ENCODE measurements at regions not wholly inside any gene's neighbourhood (a gene's known extent, or its start where the extent isn't known, plus 50 kb on each side); places are given as distances from the start of the nearest gene placed in this dataset.

DNA sequence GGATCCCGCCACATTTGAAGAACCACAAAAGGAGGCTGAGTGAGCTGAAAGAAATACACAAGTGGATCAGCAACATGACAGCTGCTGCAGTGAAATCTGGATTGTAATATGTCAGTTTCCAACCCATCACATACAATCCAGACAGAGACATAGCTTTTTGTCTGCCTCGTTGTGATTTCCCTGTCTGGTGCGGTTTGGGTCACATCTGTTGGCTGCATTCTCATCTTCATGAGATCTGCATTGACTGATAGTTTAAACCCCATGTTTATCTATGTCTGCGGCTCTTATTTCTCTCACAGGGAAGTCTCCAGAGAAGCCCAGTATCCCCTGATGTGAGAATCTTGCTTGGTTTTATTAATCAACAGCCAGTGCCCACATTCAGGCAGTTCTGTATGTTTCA is 403.1 kb upstream of the ZNF608 start:
- Mint-ChIP-seq H3K4me1 (no peaks in the 10 kb centered on the region), H3K9me3 (no peaks in the 10 kb centered on the region), H3K27ac (no peak overlapping the region), H3K27me3 (no peaks in the 10 kb centered on the region), H3K4me3 (no peak overlapping the region), H3K36me3 (ENCODE audit: low read depth) (no peaks in the 10 kb centered on the region)
- ATAC-seq (replicated peaks): no peak

DNA sequence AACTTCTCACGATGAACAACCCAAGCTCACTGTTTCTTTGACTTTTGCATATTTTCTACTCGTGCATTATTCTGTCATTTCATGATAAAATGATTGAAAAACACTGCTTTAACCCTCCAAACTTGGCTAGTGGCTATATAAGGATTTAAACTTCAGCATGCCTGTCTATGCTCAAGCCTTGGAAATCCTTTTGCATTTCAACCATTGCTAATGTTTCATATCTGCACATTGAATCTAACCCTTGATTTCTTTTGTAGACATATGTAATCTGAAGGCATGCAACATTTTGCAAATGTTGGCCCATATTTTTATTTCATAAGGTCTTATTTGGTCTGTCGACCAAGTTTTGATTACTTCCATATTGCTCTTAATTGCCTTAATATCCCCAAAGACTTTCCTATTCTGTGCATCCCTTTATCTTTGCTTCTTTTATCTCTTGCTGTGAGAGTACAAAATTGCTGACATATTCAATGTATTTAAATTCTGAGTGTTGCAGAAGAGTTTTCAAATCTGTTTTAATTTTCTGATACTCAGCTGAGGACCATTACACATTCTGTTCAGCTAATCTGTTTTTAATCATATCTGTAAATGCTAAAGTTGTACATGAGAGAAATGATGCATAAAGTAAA is 403.7 kb upstream of the ZNF608 start:
- H3K4me1 Mint-ChIP-seq: no peaks in the 10 kb centered on the region
- no peaks in the 10 kb centered on the region for H3K27me3 Mint-ChIP-seq
- H3K27ac Mint-ChIP-seq: no peak overlapping the region
- no peak overlapping the region for H3K4me3 Mint-ChIP-seq
- H3K9me3 Mint-ChIP-seq: no peaks in the 10 kb centered on the region
- no peaks in the 10 kb centered on the region for H3K36me3 Mint-ChIP-seq (ENCODE audit: low read depth)
- ATAC-seq (replicated peaks): no peak

DNA sequence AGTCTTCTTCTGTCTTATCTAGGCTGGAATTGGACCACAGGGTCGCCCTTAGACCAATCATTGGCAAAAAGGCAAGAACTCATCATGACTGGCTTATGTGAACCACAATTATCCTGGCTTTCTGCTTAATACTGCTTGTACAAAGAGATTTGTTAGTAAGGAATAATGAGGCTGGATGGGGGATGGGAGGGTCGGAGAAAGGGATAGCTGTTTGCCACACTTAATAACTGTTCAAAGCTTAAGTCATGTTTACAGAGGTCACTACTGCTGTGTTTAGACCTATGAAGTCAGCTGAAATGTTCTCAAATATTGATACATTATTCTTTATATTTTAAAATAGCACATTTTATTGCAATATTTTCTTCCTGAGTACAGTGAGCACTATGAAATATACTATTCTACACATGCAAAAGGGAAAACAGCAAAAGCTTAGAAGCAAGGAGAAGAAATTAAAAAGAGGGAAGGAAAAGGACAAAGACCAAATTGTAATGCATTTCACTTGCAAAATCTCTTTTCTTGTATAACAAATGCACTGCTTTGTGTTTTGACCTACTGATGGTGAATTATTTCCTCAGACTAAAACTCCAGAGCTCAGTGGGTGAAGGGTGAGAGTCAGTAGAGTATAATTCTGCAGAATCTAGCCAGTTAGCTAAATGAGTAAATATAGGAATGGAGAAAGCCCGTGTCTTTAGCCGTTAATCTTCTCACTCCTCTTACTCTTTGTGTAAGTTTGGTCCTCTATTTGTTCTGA is 404.9 kb upstream of the ZNF608 start:
- Mint-ChIP-seq H3K4me1 (no peaks in the 10 kb centered on the region), H3K36me3 (ENCODE audit: low read depth) (no peaks in the 10 kb centered on the region)
- ATAC-seq (replicated peaks): no peak

DNA sequence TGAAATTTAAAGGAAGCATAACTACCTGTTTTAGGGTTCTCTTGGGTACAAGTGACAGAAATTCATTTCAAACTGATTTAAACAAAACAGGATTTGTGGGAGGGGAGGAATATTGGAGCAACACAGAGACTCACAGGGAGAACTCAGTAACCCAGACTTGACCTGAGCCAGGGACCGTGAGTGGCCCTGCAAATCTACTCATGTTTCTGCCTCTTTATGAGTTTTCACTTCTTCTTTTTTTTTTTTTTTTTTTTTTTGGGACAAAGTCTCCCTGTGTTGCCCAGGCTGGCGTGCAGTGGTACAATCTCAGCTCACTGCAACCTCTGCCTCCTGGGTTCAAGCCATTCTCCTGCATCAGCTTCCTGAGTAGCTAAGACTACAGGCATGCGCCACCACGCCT is 405.6 kb upstream of the ZNF608 start:
- Mint-ChIP-seq H3K4me1 (no peaks in the 10 kb centered on the region), H3K27me3 (no peaks in the 10 kb centered on the region), H3K9me3 (no peaks in the 10 kb centered on the region), H3K36me3 (ENCODE audit: low read depth) (no peaks in the 10 kb centered on the region), H3K4me3 (no peak overlapping the region), H3K27ac (no peak overlapping the region)
- ATAC-seq (replicated peaks): no peak

More for the DNA sequence above, 404.9 kb upstream of the ZNF608 start:
- no peaks in the 10 kb centered on the region for H3K9me3 Mint-ChIP-seq
- no peak overlapping the region for H3K4me3 Mint-ChIP-seq
- H3K27me3 Mint-ChIP-seq: no peaks in the 10 kb centered on the region
- H3K27ac Mint-ChIP-seq: no peak overlapping the region

DNA sequence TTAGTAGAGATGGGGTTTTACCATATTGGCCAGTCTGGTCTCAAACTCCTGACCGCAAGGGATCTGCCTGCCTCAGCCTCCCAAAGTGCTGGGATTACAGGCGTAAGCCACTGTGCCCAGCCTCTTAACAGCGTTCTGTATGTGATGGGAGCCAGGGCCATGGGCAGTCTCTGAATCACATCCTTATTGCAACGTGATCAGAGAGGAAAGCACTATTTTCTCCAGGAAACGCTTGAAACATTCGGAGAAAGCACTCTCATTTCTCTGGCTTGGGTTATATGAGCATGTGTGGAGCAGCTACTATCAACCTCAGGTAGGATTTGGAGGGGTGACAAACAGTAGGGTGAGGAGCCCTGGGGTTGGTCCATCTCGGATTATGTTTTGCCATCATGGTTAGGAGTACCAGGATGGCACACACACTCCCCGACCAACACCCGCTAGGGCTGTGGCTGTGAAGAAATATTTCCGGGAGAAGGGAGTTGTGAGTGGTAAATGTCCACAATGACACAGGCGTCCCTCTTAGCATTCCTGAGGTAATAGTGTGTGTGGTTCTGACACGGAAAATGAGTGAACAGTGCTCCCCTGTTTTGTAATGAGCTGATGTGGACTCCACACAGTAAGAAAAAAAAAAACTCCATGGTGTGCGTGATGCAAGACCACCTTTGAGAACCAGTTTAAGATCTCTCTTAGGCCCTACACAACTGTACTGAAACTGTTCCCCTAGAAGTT is 406.2 kb upstream of the ZNF608 start:
- Mint-ChIP-seq H3K9me3 (no peaks in the 10 kb centered on the region), H3K27ac (no peak overlapping the region), H3K36me3 (ENCODE audit: low read depth) (no peaks in the 10 kb centered on the region), H3K4me3 (no peak overlapping the region), H3K27me3 (no peaks in the 10 kb centered on the region), H3K4me1 (no peaks in the 10 kb centered on the region)
- no peak for ATAC-seq (replicated peaks)

DNA sequence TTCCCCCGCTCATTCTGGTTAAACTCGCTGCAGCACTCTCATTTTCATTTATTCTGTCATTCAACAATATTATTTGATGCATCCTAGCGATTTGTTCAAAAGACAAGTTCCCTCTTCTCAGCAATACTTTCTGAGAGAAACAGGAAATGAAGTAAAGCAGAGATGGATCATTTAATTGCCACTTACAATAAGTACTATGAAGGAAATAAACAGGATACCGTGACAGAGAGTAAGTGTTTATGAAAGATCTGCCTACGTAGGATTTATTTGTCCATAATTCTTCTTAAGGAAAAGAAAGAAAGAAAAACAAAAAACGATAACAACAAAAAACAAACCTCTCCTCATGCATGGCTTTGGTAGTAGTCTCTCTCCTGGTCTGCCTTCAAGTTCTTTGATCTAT is 406.8 kb upstream of the ZNF608 start:
- Mint-ChIP-seq H3K27ac (no peak overlapping the region), H3K27me3 (no peaks in the 10 kb centered on the region), H3K36me3 (ENCODE audit: low read depth) (no peaks in the 10 kb centered on the region), H3K4me1 (no peaks in the 10 kb centered on the region), H3K9me3 (no peaks in the 10 kb centered on the region), H3K4me3 (no peak overlapping the region)
- no peak for ATAC-seq (replicated peaks)

DNA sequence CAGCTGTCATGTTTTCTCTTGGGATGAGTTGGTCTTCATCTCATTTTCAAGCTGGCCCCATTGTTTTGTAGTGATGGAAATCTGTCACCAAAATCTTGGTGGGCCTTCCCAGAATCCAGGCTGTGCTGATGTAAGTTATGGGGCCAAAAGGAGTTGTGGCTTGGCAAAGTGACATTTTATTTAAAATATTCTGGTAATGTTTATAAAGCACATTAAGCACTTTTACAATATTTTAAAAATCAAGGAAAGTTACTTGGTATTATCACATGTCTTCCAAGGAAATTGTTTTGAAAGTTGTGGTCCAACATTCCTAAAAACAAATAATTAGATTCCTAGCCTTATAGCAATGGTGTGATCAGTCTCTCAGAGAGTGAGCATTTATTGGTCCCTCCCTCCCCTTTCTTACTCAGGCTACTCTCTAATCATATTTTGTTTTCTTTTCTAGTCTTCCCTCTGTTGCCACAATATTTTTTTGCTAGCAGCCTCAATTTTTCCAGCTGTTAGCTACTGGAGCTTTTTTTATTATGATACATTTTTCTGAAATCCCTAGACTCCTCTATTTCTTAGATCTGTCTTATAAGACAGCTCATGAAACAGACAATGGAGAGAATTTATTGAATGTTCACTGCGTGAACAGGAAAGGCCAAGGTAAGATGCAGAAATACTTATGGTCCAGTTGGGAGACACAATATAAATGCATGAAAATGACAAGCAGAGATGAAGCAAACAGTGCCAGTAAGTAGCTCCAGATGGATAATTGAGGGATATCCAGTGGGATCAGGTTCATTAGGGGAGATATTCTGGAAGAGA is 408.1 kb upstream of the ZNF608 start:
- no peak overlapping the region for H3K4me3 Mint-ChIP-seq
- no peaks in the 10 kb centered on the region for H3K4me1 Mint-ChIP-seq
- peaks cover 3% of the 10 kb centered on the region for H3K9me3 Mint-ChIP-seq
- H3K27me3 Mint-ChIP-seq: no peaks in the 10 kb centered on the region
- no peak for ATAC-seq (replicated peaks)
- H3K27ac Mint-ChIP-seq: no peak overlapping the region
- no peaks in the 10 kb centered on the region for H3K36me3 Mint-ChIP-seq (ENCODE audit: low read depth)

DNA sequence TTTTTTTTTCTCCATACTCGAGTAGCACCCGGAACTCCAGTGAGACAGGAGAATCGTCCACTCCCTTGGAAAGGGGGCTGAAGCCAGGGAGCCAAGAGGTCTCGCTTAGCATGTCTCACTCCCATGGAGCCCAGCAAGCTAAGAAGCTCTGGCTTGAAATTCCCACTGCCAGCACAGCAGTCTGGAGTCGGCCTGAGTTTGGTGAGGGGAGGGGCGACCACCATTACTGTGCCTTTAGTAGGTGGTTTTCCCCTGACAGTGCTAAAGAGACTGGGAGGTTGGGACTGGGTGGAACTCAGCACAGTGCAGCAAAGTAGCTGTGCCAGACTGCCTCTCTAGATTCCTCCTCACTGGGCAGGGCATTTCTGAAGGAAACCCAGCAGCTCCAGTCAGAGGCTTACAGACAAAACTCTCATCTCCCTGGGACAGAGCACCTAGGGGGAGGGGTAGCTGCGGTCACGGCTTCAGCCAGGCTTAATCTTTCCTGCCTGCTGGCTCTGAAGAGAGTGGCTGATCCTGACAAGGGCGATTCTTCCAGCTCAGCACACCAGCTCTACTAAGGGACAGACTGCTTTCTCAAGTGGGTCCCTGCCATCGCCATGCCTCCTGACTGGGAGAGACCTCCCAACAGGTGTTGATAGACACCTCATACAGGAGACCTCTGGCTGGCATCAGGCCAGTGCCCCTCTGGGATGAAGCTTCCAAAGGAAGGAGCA is 414.5 kb upstream of the ZNF608 start:
- H3K9me3 Mint-ChIP-seq: peaks cover 21% of the 10 kb centered on the region
- H3K27me3 Mint-ChIP-seq: no peaks in the 10 kb centered on the region
- H3K36me3 Mint-ChIP-seq (ENCODE audit: low read depth): no peaks in the 10 kb centered on the region
- no peaks in the 10 kb centered on the region for H3K4me1 Mint-ChIP-seq
- H3K27ac Mint-ChIP-seq: no peak overlapping the region
- ATAC-seq (replicated peaks): no peak
- no peak overlapping the region for H3K4me3 Mint-ChIP-seq

DNA sequence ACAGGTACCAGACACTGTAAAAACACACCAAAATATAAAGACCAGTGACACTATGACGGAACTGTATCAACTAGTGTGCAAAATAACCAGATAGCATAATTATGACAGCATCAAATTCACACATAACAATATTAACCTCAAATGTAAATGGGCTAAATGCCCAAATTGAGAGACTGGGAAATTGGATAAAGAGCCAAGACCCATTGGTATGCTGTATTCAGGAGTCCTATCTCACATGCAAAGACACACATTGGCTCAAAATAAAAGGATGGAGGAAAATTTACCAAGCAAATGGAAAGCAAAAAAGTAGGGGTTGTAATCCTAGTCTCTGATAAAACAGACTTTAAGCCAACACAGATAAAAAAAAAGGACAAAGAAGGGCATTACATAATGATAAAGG is 416.3 kb upstream of the ZNF608 start:
- H3K4me3 Mint-ChIP-seq: no peak overlapping the region
- no peak overlapping the region for H3K27ac Mint-ChIP-seq
- no peaks in the 10 kb centered on the region for H3K27me3 Mint-ChIP-seq
- H3K4me1 Mint-ChIP-seq: no peaks in the 10 kb centered on the region
- no peaks in the 10 kb centered on the region for H3K36me3 Mint-ChIP-seq (ENCODE audit: low read depth)
- ATAC-seq (replicated peaks): no peak
- peaks cover 21% of the 10 kb centered on the region for H3K9me3 Mint-ChIP-seq

DNA sequence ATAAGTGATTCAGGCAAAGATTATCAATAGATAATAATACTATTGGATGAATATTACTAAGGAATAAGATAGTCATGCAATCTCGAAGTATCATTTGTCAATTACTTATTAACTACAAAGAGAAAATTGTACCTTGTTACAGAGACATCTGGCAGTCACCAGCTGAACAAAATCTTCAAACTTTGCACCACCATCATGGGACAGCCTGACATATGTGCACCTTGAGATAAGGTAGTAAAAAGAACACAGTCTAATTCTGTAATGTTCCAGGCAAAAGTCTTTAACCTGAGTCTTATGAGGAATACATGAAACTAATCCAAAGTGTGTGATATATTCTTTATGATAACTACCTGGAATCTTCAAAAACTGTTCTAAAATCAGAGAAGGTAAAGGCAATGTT is 423.0 kb upstream of the ZNF608 start:
- no peak for ATAC-seq (replicated peaks)
- no peak overlapping the region for H3K4me3 Mint-ChIP-seq
- H3K27me3 Mint-ChIP-seq: no peaks in the 10 kb centered on the region
- H3K36me3 Mint-ChIP-seq (ENCODE audit: low read depth): no peaks in the 10 kb centered on the region
- H3K4me1 Mint-ChIP-seq: no peaks in the 10 kb centered on the region
- H3K9me3 Mint-ChIP-seq: no peaks in the 10 kb centered on the region
- no peak overlapping the region for H3K27ac Mint-ChIP-seq

DNA sequence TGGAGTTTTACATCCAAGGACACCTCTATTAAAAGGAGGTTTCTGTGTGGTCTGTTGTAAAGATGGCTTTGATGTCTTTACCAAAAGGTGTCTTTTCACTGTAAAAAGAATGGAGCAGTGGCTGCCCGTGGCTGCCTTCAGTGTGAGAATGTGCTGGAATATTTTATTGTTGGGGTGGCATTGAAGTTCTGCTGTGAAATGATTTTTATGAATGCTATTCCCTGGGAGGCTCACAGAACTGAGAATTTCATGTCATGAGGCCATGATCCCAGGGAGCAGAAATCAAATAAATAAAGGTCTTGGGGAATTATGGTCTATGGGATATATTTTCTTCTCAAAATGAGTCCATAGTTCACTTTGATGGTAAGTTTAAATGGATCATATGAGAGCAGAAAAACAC is 425.2 kb upstream of the ZNF608 start:
- ATAC-seq (replicated peaks): no peak
- Mint-ChIP-seq H3K4me3 (no peak overlapping the region), H3K27me3 (no peaks in the 10 kb centered on the region), H3K9me3 (peaks cover 4% of the 10 kb centered on the region), H3K36me3 (ENCODE audit: low read depth) (no peaks in the 10 kb centered on the region), H3K27ac (no peak overlapping the region), H3K4me1 (no peaks in the 10 kb centered on the region)

DNA sequence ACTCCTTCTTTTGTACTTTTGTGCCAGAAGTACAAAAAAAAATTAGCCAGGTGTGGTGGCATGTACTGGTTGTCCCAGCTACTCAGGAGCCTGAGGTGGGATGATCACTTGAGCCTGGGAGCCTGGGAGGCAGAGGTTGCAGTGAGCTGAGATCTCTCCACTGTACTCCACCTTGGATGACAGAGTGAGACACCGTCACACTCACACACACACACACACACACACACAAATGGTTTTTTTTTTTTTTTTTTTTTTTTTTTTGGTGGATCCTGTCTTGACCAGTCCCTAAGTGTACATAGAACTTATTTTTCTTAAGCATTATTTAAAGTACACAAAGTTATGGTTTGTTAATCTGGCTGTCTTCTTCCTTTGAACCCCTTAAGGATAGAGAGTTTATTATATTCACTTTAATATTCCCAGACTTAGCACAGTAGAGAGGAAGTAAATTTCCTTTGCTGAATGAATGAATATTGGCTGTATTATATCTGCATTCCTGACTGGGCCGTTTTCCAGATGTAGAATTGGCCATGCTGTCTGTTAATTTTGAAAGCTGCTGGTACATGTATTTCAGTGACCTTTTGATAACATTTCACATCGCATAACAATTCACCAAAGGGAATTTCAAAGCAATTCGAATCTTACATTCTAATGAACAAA is 429.0 kb upstream of the ZNF608 start:
- Mint-ChIP-seq H3K4me1 (no peaks in the 10 kb centered on the region), H3K4me3 (no peak overlapping the region), H3K36me3 (ENCODE audit: low read depth) (no peaks in the 10 kb centered on the region), H3K9me3 (peaks cover 19% of the 10 kb centered on the region), H3K27ac (no peak overlapping the region), H3K27me3 (no peaks in the 10 kb centered on the region)
- no peak for ATAC-seq (replicated peaks)

DNA sequence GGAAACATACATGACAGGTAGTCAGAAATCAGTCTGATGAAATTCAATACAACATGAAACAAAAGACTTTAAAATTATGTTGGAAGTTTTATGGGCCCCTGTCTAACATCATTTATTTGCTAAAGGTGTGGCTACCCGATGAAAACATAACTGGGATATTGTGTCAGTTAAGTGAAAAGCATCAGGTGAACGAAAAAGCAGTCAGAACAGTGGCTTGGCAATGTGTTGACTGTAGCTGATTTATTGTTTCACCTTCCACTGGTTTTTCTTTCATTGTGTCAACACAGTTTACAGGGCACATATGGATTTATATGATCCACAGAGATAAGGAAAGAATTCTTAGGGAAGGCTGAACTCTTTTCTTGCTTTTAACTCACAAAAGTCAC is 429.6 kb upstream of the ZNF608 start:
- no peak for ATAC-seq (replicated peaks)
- H3K4me1 Mint-ChIP-seq: no peaks in the 10 kb centered on the region
- H3K27me3 Mint-ChIP-seq: no peaks in the 10 kb centered on the region
- H3K4me3 Mint-ChIP-seq: no peak overlapping the region
- H3K27ac Mint-ChIP-seq: no peak overlapping the region
- H3K9me3 Mint-ChIP-seq: peaks cover 19% of the 10 kb centered on the region
- H3K36me3 Mint-ChIP-seq (ENCODE audit: low read depth): no peaks in the 10 kb centered on the region

DNA sequence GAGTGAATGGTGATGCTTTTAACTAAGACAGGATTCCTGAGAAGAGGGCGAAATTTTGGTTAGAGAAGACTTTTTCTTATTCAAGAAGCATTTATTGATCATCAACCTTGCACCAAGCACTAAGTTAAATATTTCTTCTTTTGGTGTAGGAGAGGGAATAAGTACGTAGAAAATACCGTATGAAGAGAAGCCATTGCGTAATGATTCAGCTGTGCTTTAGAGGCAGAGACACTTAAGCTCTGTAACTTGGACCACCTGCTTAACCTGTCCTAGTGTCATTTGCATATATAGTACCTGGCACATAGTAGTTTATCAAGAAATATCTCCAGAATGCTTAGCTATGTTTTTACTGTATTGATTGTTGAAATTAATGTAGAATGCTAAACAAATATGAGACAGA is 430.9 kb upstream of the ZNF608 start:
- H3K4me1 Mint-ChIP-seq: no peaks in the 10 kb centered on the region
- H3K27me3 Mint-ChIP-seq: no peaks in the 10 kb centered on the region
- H3K27ac Mint-ChIP-seq: no peak overlapping the region

More for the DNA sequence above, 430.9 kb upstream of the ZNF608 start:
- ATAC-seq (replicated peaks): no peak
- no peaks in the 10 kb centered on the region for H3K36me3 Mint-ChIP-seq (ENCODE audit: low read depth)
- no peak overlapping the region for H3K4me3 Mint-ChIP-seq
- peaks cover 19% of the 10 kb centered on the region for H3K9me3 Mint-ChIP-seq

Data from activated T-helper 17 cell treated with anti-CD3 and anti-CD28 coated beads, Interleukin-2, amount 50 U/mL, for 72 hours (primary cell).